PC-9 (cell line): ENCODE measurements at regions not wholly inside any gene's neighbourhood (a gene's known extent, or its start where the extent isn't known, plus 50 kb on each side); places are given as distances from the start of the nearest gene placed in this dataset.

Source experiments
- BruUV-seq: library from RNA; stranded (reverse); fragments of 400-500 nt; replicated peaks from 2 replicates; lab custom pipeline; 2021; lab: Mats Ljungman, UMichigan
- CTCF ChIA-PET: fragments of 300-600 bp; sonication (Branson Sonifier 250); formaldehyde crosslinking; loops from one replicate; lab custom pipeline; 2022; ENCODE audit warnings: antibody characterized with exemption; lab: Charles Lee
- POLR2A ChIA-PET: fragments of 300-600 bp; sonication (Branson Sonifier 250); formaldehyde crosslinking; loops from one replicate; lab custom pipeline; 2022; ENCODE audit warnings: antibody characterized with exemption; ENCODE audit not compliant: unreplicated experiment; lab: Charles Lee
- DNase-seq, 2 experiments: peaks; one replicate each; pipeline versions ENCODE4 v3.0.0 to v3.0.0-alpha.2; 2015 to 2022; ENCODE audit warnings: mixed read lengths in 1 of 2
- H2AFZ ChIP-seq: fragments of 200-600 bp; sonication (generic); 2 replicates; pipeline ENCODE4 v1.8.1; 2017; ENCODE audit warnings: antibody characterized with exemption
- H3F3A ChIP-seq: fragments of 200-600 bp; sonication (generic); 2 replicates; pipeline ENCODE4 v1.8.1; 2017; ENCODE audit warnings: antibody characterized with exemption, mild to moderate bottlenecking, low read depth; ENCODE audit not compliant: insufficient read depth
- H3K27ac ChIP-seq: fragments of 200-600 bp; sonication (generic); 2 replicates; pipeline ENCODE4 v1.6.1; 2016; ENCODE audit warnings: mixed run types
- H3K27me3 ChIP-seq: fragments of 200-600 bp; sonication (generic); 2 replicates; pipeline ENCODE4 v1.6.1; 2016; ENCODE audit warnings: low read depth, mixed run types; ENCODE audit not compliant: insufficient read depth
- H3K36me3 ChIP-seq: fragments of 200-600 bp; sonication (generic); 2 replicates; pipeline ENCODE4 v1.6.1; 2016; ENCODE audit warnings: low read depth, mixed run types
- H3K4me1 ChIP-seq: fragments of 200-600 bp; sonication (generic); replicated peaks from 2 replicates; pipeline ENCODE4 v1.6.1; 2016; ENCODE audit warnings: mixed run types; ENCODE audit not compliant: insufficient read depth
- H3K4me2 ChIP-seq: fragments of 200-600 bp; sonication (generic); 2 replicates; pipeline ENCODE4 v1.6.1; 2017; ENCODE audit warnings: mixed run types
- H3K4me3 ChIP-seq: fragments of 200-600 bp; sonication (generic); 2 replicates; pipeline ENCODE4 v1.6.1; 2016; ENCODE audit warnings: mixed run types
- H3K79me2 ChIP-seq: fragments of 200-600 bp; sonication (generic); 2 replicates; pipeline ENCODE4 v1.6.1; 2017; ENCODE audit warnings: low read depth, mixed run types
- H3K9me2 ChIP-seq: fragments of 200-600 bp; sonication (generic); 2 replicates; pipeline ENCODE4 v1.8.1; 2017; ENCODE audit warnings: mild to moderate bottlenecking; ENCODE audit not compliant: insufficient read depth
- H3K9me3 ChIP-seq: fragments of 200-600 bp; sonication (generic); 2 replicates; pipeline ENCODE4 v1.8.1; 2016; ENCODE audit warnings: low read depth; ENCODE audit not compliant: insufficient read depth
- H4K20me1 ChIP-seq: fragments of 200-600 bp; sonication (generic); 2 replicates; pipeline ENCODE4 v1.8.1; 2017; ENCODE audit not compliant: insufficient read depth
- CTCF ChIP-seq: fragments of 200-600 bp; sonication (generic); conservative IDR thresholded peaks from 2 replicates; pipeline ENCODE4 v1.6.1; 2017; ENCODE audit warnings: mixed run types, antibody characterized with exemption, mild to moderate bottlenecking, moderate library complexity
- EZH2 ChIP-seq: fragments of 200-600 bp; sonication (generic); IDR thresholded peaks from 2 replicates; pipeline ENCODE4 v1.8.0; 2017; ENCODE audit warnings: antibody characterized with exemption, low read depth
- intact Hi-C: fragments of 100-400 bp; cut with micrococcal nuclease; formaldehyde crosslinking; loops from one replicate; pipeline ENCODE4 v1.10.0; 2022; ENCODE audit not compliant: unreplicated experiment

GRCh38 chr3:159439346-159439745, 549.3 kb upstream of the IL12A start:
- H3K4me2 ChIP-seq, result no peak overlapping the region
- H3K9me2 ChIP-seq, result no peaks in the 10 kb centered on the region
- H3K4me1 ChIP-seq, result no peaks in the 10 kb centered on the region
- no peaks in the 10 kb centered on the region for H3K9me3 ChIP-seq
- H4K20me1 ChIP-seq, result no peaks in the 10 kb centered on the region
- POLR2A ChIA-PET, result no interaction called here
- no peak overlapping the region for H3K4me3 ChIP-seq
- H3K27me3 ChIP-seq, result no peaks in the 10 kb centered on the region
- no peaks in the 10 kb centered on the region for H3K36me3 ChIP-seq
- no peak overlapping the region for H2AFZ ChIP-seq
- DNase-seq, result no peak
- BruUV-seq, result no TSS peak
- no peaks in the 10 kb centered on the region for H3K79me2 ChIP-seq
- intact Hi-C loops, result no loop called here
- H3F3A ChIP-seq, result no peaks in the 10 kb centered on the region
- TF ChIP-seq CTCF (no peak), EZH2 (no peak)
- no peak overlapping the region for H3K27ac ChIP-seq
- CTCF ChIA-PET, result no interaction called here

GRCh38 chr3:159441279-159441678, 547.4 kb upstream of the IL12A start:
- Histone ChIP-seq H3K27me3 (no peaks in the 10 kb centered on the region), H2AFZ (no peak overlapping the region), H3K27ac (no peak overlapping the region), H3K4me3 (no peak overlapping the region), H3K4me2 (no peak overlapping the region), H3F3A (no peaks in the 10 kb centered on the region), H3K9me2 (no peaks in the 10 kb centered on the region), H3K4me1 (no peaks in the 10 kb centered on the region), H3K9me3 (no peaks in the 10 kb centered on the region), H4K20me1 (no peaks in the 10 kb centered on the region), H3K36me3 (no peaks in the 10 kb centered on the region), H3K79me2 (no peaks in the 10 kb centered on the region)
- ChIA-PET POLR2A (no interaction called here), CTCF (no interaction called here)
- TF ChIP-seq EZH2 (no peak), CTCF (no peak)
- BruUV-seq, result no TSS peak
- no peak for DNase-seq
- intact Hi-C loops, result no loop called here

GRCh38 chr3:159443266-159443665, 545.4 kb upstream of the IL12A start:
- Histone ChIP-seq H3K27me3 (no peaks in the 10 kb centered on the region), H4K20me1 (no peaks in the 10 kb centered on the region), H3K4me3 (no peak overlapping the region), H3K79me2 (no peaks in the 10 kb centered on the region), H3K4me2 (no peak overlapping the region), H3K36me3 (no peaks in the 10 kb centered on the region), H3K27ac (no peak overlapping the region), H3K9me3 (no peaks in the 10 kb centered on the region), H3K9me2 (no peaks in the 10 kb centered on the region), H3K4me1 (no peaks in the 10 kb centered on the region), H2AFZ (no peak overlapping the region), H3F3A (no peaks in the 10 kb centered on the region)
- no peak for TF ChIP-seq CTCF
- ChIA-PET POLR2A (no interaction called here), CTCF (no interaction called here)
- no TSS peak for BruUV-seq
- intact Hi-C loops, result no loop called here
- DNase-seq, result no peak
